C4-2B (cell line): ENCODE measurements at regions not wholly inside any gene's neighbourhood (a gene's known extent, or its start where the extent isn't known, plus 50 kb on each side); places are given as distances from the start of the nearest gene placed in this dataset.
"Not testable (repeated sequence)": the region's sequence is repeated elsewhere in the genome, so short reads cannot be mapped to it uniquely, and the experiment has no call there.

Experiments used
- ZFX ChIP-seq: fragments of 450-650 bp; IDR thresholded peaks from 2 replicates; pipeline ENCODE4 v1.6.1; 2017
- TF ChIP-seq, protein P1 (sequence below): fragments of 450-650 bp; conservative IDR thresholded peaks from 2 replicates; pipeline ENCODE4 v1.5.1; 2017; ENCODE audit warnings: mild to moderate bottlenecking

DNA sequence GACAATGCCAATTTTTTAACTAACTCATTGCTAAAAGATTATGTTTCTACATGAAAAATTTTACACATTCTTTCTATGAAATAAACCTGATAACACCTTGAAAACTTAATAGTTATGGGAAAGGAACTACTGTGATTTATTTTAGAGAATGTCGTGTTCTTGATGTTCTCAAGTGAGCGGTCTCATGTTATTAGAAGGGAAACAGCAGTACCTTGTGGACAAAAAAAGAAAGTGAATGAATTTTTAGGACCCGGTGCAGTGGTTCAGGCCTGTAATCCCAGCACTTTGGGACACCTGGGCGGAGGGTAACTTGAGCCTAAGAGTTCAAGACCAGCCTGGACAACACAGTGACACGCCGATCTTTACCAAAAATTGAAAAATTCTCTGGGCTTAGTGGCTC lies 908.5 kb upstream of the DEFB115 start:
- TF ChIP-seq, protein P1, sequence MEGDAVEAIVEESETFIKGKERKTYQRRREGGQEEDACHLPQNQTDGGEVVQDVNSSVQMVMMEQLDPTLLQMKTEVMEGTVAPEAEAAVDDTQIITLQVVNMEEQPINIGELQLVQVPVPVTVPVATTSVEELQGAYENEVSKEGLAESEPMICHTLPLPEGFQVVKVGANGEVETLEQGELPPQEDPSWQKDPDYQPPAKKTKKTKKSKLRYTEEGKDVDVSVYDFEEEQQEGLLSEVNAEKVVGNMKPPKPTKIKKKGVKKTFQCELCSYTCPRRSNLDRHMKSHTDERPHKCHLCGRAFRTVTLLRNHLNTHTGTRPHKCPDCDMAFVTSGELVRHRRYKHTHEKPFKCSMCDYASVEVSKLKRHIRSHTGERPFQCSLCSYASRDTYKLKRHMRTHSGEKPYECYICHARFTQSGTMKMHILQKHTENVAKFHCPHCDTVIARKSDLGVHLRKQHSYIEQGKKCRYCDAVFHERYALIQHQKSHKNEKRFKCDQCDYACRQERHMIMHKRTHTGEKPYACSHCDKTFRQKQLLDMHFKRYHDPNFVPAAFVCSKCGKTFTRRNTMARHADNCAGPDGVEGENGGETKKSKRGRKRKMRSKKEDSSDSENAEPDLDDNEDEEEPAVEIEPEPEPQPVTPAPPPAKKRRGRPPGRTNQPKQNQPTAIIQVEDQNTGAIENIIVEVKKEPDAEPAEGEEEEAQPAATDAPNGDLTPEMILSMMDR: peak; percentile 25
- not testable (repeated sequence) for TF ChIP-seq ZFX
